ENCODE measurements at regions not wholly inside any gene's neighbourhood (a gene's known extent, or its start where the extent isn't known, plus 50 kb on each side); places are given as distances from the start of the nearest gene placed in this dataset.

DNA sequence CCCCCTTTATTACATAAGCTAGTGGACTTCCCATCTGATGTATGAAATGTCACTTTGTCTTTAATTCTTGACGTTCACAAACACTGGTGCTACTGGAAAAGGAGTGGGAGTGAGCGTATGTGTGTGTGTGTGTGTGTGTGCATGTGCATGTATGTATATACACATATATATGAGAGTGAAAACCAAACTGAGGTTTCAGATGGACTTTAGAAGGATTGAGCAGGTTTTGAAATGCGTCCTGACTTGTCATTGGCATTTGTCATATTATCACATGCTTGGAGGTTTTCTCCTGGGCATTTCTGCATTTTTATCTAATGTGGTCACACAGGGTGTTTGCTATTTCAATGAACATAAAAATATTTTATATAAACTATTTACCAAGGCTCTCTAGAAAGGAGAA, 1085.9 kb downstream of the BCL11B start:
- Histone ChIP-seq H3K9ac (ENCODE audit: low read length in 3 of 3) (no peak overlapping the region), H3K4me1 (ENCODE audit: control insufficient read depth in 2 of 3, insufficient read depth in 2 of 3, low read depth in 1 of 3, low read length in 3 of 3) (no peaks in the 10 kb centered on the region), H3K36me3 (ENCODE audit: control insufficient read depth in 2 of 3, insufficient read depth in 3 of 3, low read length in 3 of 3) (no peaks in the 10 kb centered on the region), H3K27ac (ENCODE audit: low read depth in 2 of 2, low read length in 2 of 2) (no peak overlapping the region), H3K9me3 (ENCODE audit: control insufficient read depth in 2 of 3, insufficient read depth in 1 of 3, low read length in 3 of 3) (no peaks in the 10 kb centered on the region), H3K27me3 (ENCODE audit: control insufficient read depth, insufficient read depth, low read length) (no peaks in the 10 kb centered on the region), H3K4me3 (ENCODE audit: low read length in 3 of 3) (no peak overlapping the region)
- intact Hi-C loops (cut with DNase I), result no loop called here
- FAIRE-seq, result no peak
- no peak for TF ChIP-seq CTCF (IDR thresholded peaks at IDR 0.05; ENCODE audit: borderline replicate concordance, extremely low read depth, insufficient read depth)
- DNase-seq, result no peak

- no peaks in the 10 kb centered on the region for H3K27me3 ChIP-seq (ENCODE audit: control insufficient read depth, insufficient read depth, low read length)
- H3K9me3 ChIP-seq (ENCODE audit: control insufficient read depth in 2 of 3, insufficient read depth in 1 of 3, low read length in 3 of 3), result no peaks in the 10 kb centered on the region
- H3K4me3 ChIP-seq (ENCODE audit: low read length in 3 of 3), result no peak overlapping the region
- intact Hi-C loops (cut with DNase I), result no loop called here
- H3K27ac ChIP-seq (ENCODE audit: low read depth in 2 of 2, low read length in 2 of 2), result no peak overlapping the region
- H3K9ac ChIP-seq (ENCODE audit: low read length in 3 of 3), result no peak overlapping the region
- FAIRE-seq, result no peak
- TF ChIP-seq CTCF (IDR thresholded peaks at IDR 0.05; ENCODE audit: borderline replicate concordance, extremely low read depth, insufficient read depth), result no peak
- H3K4me1 ChIP-seq (ENCODE audit: control insufficient read depth in 2 of 3, insufficient read depth in 2 of 3, low read depth in 1 of 3, low read length in 3 of 3), result no peaks in the 10 kb centered on the region
- no peaks in the 10 kb centered on the region for H3K36me3 ChIP-seq (ENCODE audit: control insufficient read depth in 2 of 3, insufficient read depth in 3 of 3, low read length in 3 of 3)
- DNase-seq, result no peak
Observed at GRCh38 chr14:98187281-98187680, 1084.7 kb downstream of the BCL11B start.

- Histone ChIP-seq H3K4me3 (ENCODE audit: low read length in 3 of 3) (no peak overlapping the region), H3K9me3 (ENCODE audit: control insufficient read depth in 2 of 3, insufficient read depth in 1 of 3, low read length in 3 of 3) (no peaks in the 10 kb centered on the region), H3K9ac (ENCODE audit: low read length in 3 of 3) (no peak overlapping the region), H3K27me3 (ENCODE audit: control insufficient read depth, insufficient read depth, low read length) (no peaks in the 10 kb centered on the region), H3K27ac (ENCODE audit: low read depth in 2 of 2, low read length in 2 of 2) (no peak overlapping the region), H3K4me1 (ENCODE audit: control insufficient read depth in 2 of 3, insufficient read depth in 2 of 3, low read depth in 1 of 3, low read length in 3 of 3) (no peaks in the 10 kb centered on the region), H3K36me3 (ENCODE audit: control insufficient read depth in 2 of 3, insufficient read depth in 3 of 3, low read length in 3 of 3) (no peaks in the 10 kb centered on the region)
- no peak for TF ChIP-seq CTCF (IDR thresholded peaks at IDR 0.05; ENCODE audit: borderline replicate concordance, extremely low read depth, insufficient read depth)
- DNase-seq, result no peak
- FAIRE-seq, result no peak
- intact Hi-C loops (cut with DNase I), result no loop called here
Observed at GRCh38 chr14:98189062-98189461, 1082.9 kb downstream of the BCL11B start.

DNA sequence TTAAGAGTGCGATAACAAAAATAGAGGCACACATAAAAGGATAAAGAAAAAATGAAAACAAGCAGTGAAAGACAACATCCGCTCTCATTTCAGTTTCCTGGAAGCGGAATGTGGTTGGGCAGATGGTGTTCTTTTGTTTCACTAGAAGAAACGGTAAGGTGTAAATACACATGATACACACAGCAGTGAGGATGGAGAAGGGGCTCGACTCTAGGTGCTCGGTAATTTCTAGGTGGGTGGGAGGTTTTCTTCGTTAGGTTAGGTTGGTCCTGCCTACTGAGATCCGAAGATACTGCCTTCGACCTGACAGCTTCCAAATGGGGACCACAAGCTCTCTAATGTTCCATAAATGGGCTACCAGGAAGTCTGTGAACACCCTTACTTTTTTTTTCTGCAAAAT, 1082.5 kb downstream of the BCL11B start:
- Histone ChIP-seq H3K4me3 (ENCODE audit: low read length in 3 of 3) (no peak overlapping the region), H3K36me3 (ENCODE audit: control insufficient read depth in 2 of 3, insufficient read depth in 3 of 3, low read length in 3 of 3) (no peaks in the 10 kb centered on the region), H3K27me3 (ENCODE audit: control insufficient read depth, insufficient read depth, low read length) (no peaks in the 10 kb centered on the region), H3K9ac (ENCODE audit: low read length in 3 of 3) (no peak overlapping the region), H3K27ac (ENCODE audit: low read depth in 2 of 2, low read length in 2 of 2) (no peak overlapping the region), H3K4me1 (ENCODE audit: control insufficient read depth in 2 of 3, insufficient read depth in 2 of 3, low read depth in 1 of 3, low read length in 3 of 3) (no peaks in the 10 kb centered on the region), H3K9me3 (ENCODE audit: control insufficient read depth in 2 of 3, insufficient read depth in 1 of 3, low read length in 3 of 3) (no peaks in the 10 kb centered on the region)
- intact Hi-C loops (cut with DNase I), result no loop called here
- no peak for DNase-seq
- TF ChIP-seq CTCF (IDR thresholded peaks at IDR 0.05; ENCODE audit: borderline replicate concordance, extremely low read depth, insufficient read depth), result no peak
- no peak for FAIRE-seq

Data from kidney (tissue), 13 donors.